ENCODE measurements at regions not wholly inside any gene's neighbourhood (a gene's known extent, or its start where the extent isn't known, plus 50 kb on each side); places are given as distances from the start of the nearest gene placed in this dataset.
"Not testable (repeated sequence)": the region's sequence is repeated elsewhere in the genome, so short reads cannot be mapped to it uniquely, and the experiment has no call there.

- DNase-seq (no peak), ATAC-seq (ENCODE audit: poor library complexity) (no peak)
- intact Hi-C loops (cut with DNase I), result no loop called here
Measured at GRCh38 chr9:105082843-105083242, 154.9 kb upstream of the ABCA1 start.

- no peak for ATAC-seq (ENCODE audit: poor library complexity)
- DNase-seq, result no peak
- intact Hi-C loops (cut with DNase I), result no loop called here
Measured at GRCh38 chr9:105083256-105083655, 155.3 kb upstream of the ABCA1 start.

GRCh38 chr9:105087910-105088898 is 156.2 kb upstream of the SLC44A1 start:
- intact Hi-C loops (cut with DNase I), result no loop called here
- no peak for ATAC-seq (ENCODE audit: poor library complexity)
- DNase-seq, result no peak

GRCh38 chr9:105089874-105090273 is 154.6 kb upstream of the SLC44A1 start:
- ATAC-seq (ENCODE audit: poor library complexity) (peak; percentile 25), DNase-seq (no peak)
- intact Hi-C loops (cut with DNase I), result no loop called here

GRCh38 chr9:105091004-105091640 is 153.3 kb upstream of the SLC44A1 start:
- no peak for ATAC-seq (ENCODE audit: poor library complexity)
- no peak for DNase-seq
- intact Hi-C loops (cut with DNase I), result no loop called here

GRCh38 chr9:105093685-105094084 is 150.8 kb upstream of the SLC44A1 start:
- intact Hi-C loops (cut with DNase I), result no loop called here
- no peak for ATAC-seq (ENCODE audit: poor library complexity)
- no peak for DNase-seq

- ATAC-seq (ENCODE audit: poor library complexity) (no peak), DNase-seq (no peak)
- intact Hi-C loops (cut with DNase I), result no loop called here
Measured at GRCh38 chr9:105098370-105098769, 146.1 kb upstream of the SLC44A1 start.

GRCh38 chr9:105103776-105104175 is 140.7 kb upstream of the SLC44A1 start:
- DNase-seq, result no peak
- no peak for ATAC-seq (ENCODE audit: poor library complexity)
- intact Hi-C loops (cut with DNase I), result no loop called here

GRCh38 chr9:105114318-105114717 is 130.1 kb upstream of the SLC44A1 start:
- ATAC-seq (ENCODE audit: poor library complexity) (no peak), DNase-seq (no peak)
- intact Hi-C loops (cut with DNase I), result no loop called here

GRCh38 chr9:105114964-105115728 is 129.3 kb upstream of the SLC44A1 start:
- ATAC-seq (ENCODE audit: poor library complexity) (peak; percentile 79), DNase-seq (peak; percentile 53)
- intact Hi-C loops (cut with DNase I), result no loop called here

- ATAC-seq (ENCODE audit: poor library complexity) (no peak), DNase-seq (no peak)
- intact Hi-C loops (cut with DNase I), result no loop called here
Measured at GRCh38 chr9:105116052-105116868, 128.2 kb upstream of the SLC44A1 start.

GRCh38 chr9:105117234-105117633 is 127.2 kb upstream of the SLC44A1 start:
- ATAC-seq (ENCODE audit: poor library complexity), result no peak
- intact Hi-C loops (cut with DNase I), result no loop called here
- DNase-seq, result no peak

- ATAC-seq (ENCODE audit: poor library complexity) (no peak), DNase-seq (no peak)
- intact Hi-C loops (cut with DNase I), result no loop called here
Measured at GRCh38 chr9:105118636-105119035, 125.8 kb upstream of the SLC44A1 start.

- ATAC-seq (ENCODE audit: poor library complexity) (no peak), DNase-seq (no peak)
- intact Hi-C loops (cut with DNase I), result no loop called here
Measured at GRCh38 chr9:105119156-105119555, 125.3 kb upstream of the SLC44A1 start.

- DNase-seq (no peak), ATAC-seq (ENCODE audit: poor library complexity) (no peak)
- intact Hi-C loops (cut with DNase I), result no loop called here
Measured at GRCh38 chr9:105121861-105122430, 122.5 kb upstream of the SLC44A1 start.

GRCh38 chr9:105124598-105124997 is 119.9 kb upstream of the SLC44A1 start:
- DNase-seq; intact Hi-C loops (cut with DNase I): not testable (repeated sequence)

GRCh38 chr9:105126226-105126625 is 118.2 kb upstream of the SLC44A1 start:
- DNase-seq (no peak), ATAC-seq (ENCODE audit: poor library complexity) (no peak)
- intact Hi-C loops (cut with DNase I), result no loop called here

More at GRCh38 chr9:105124598-105124997, 119.9 kb upstream of the SLC44A1 start:
- not testable (repeated sequence) for ATAC-seq (ENCODE audit: poor library complexity)

GRCh38 chr9:105127863-105128220 is 116.6 kb upstream of the SLC44A1 start:
- intact Hi-C loops (cut with DNase I), result no loop called here
- DNase-seq (no peak), ATAC-seq (ENCODE audit: poor library complexity) (peak; percentile 51)
